H9 (cell line): ENCODE measurements at regions not wholly inside any gene's neighbourhood (a gene's known extent, or its start where the extent isn't known, plus 50 kb on each side); places are given as distances from the start of the nearest gene placed in this dataset.

ENCODE experiments used
- DNase-seq: peaks from one replicate; pipeline ENCODE4 v3.0.0-alpha.2; 2017
- H2AFZ ChIP-seq: one replicate; pipeline ENCODE4 v1.6.1; 2013; ENCODE audit warnings: mild to moderate bottlenecking, low read length, control low read depth, moderate library complexity
- H2AK5ac ChIP-seq: 2 replicates; pipeline ENCODE4 v1.6.1; 2013; ENCODE audit warnings: low read length, control low read depth, mixed read lengths; ENCODE audit not compliant: insufficient read length
- H2BK120ac ChIP-seq: one replicate; pipeline ENCODE4 v1.6.1; 2013; ENCODE audit warnings: low read depth, mild to moderate bottlenecking, low read length, control low read depth, inconsistent platforms; ENCODE audit not compliant: poor library complexity, severe bottlenecking
- H2BK12ac ChIP-seq: 2 replicates; pipeline ENCODE4 v1.6.1; 2013; ENCODE audit warnings: low read length, control low read depth, mixed read lengths, low read depth; ENCODE audit not compliant: insufficient read length
- H2BK15ac ChIP-seq: 2 replicates; pipeline ENCODE4 v1.6.1; 2013; ENCODE audit warnings: low read depth, low read length, control low read depth
- H2BK20ac ChIP-seq: one replicate; pipeline ENCODE4 v1.6.1; 2013; ENCODE audit warnings: low read depth, mild to moderate bottlenecking, low read length, control low read depth, inconsistent platforms; ENCODE audit not compliant: poor library complexity, severe bottlenecking
- H2BK5ac ChIP-seq: 2 replicates; pipeline ENCODE4 v1.6.1; 2013; ENCODE audit warnings: low read length, control low read depth, mixed read lengths; ENCODE audit not compliant: insufficient read length
- H3K14ac ChIP-seq: 2 replicates; pipeline ENCODE4 v1.6.1; 2013; ENCODE audit warnings: low read length, control low read depth; ENCODE audit not compliant: insufficient read depth
- H3K18ac ChIP-seq: 2 replicates; pipeline ENCODE4 v1.6.1; 2013; ENCODE audit warnings: low read depth, mild to moderate bottlenecking, mixed read lengths, low read length, control low read depth; ENCODE audit not compliant: insufficient read length
- H3K23ac ChIP-seq: 2 replicates; pipeline ENCODE4 v1.6.1; 2013; ENCODE audit warnings: low read length, control low read depth, mixed read lengths, low read depth; ENCODE audit not compliant: insufficient read length
- H3K23me2 ChIP-seq: 2 replicates; pipeline ENCODE4 v1.6.1; 2013; ENCODE audit warnings: low read depth, mild to moderate bottlenecking, mixed read lengths, low read length, control low read depth; ENCODE audit not compliant: insufficient read length, poor library complexity, severe bottlenecking
- H3K27ac ChIP-seq: 2 replicates; pipeline ENCODE4 v1.5.1; 2013; ENCODE audit warnings: low read length, control low read depth, mixed read lengths, low read depth; ENCODE audit not compliant: insufficient read length
- H3K27me3 ChIP-seq: 2 replicates; pipeline ENCODE4 v1.6.1; 2013; ENCODE audit warnings: low read length, control low read depth, inconsistent platforms; ENCODE audit not compliant: insufficient read depth
- H3K4ac ChIP-seq: 2 replicates; pipeline ENCODE4 v1.6.1; 2013; ENCODE audit warnings: low read depth, mild to moderate bottlenecking, control low read depth, inconsistent platforms, low read length, moderate library complexity
- H3K4me1 ChIP-seq: 2 replicates; pipeline ENCODE4 v1.6.1; 2013; ENCODE audit warnings: low read length, control low read depth, inconsistent platforms; ENCODE audit not compliant: insufficient read depth
- H3K4me2 ChIP-seq: 2 replicates; pipeline ENCODE4 v1.6.1; 2013; ENCODE audit warnings: low read length, control low read depth, mixed read lengths; ENCODE audit not compliant: insufficient read length, insufficient read depth
- H3K56ac ChIP-seq: 2 replicates; pipeline ENCODE4 v1.6.1; 2013; ENCODE audit warnings: low read depth, mild to moderate bottlenecking, mixed read lengths, low read length, control low read depth; ENCODE audit not compliant: insufficient read length
- H3K79me1 ChIP-seq: 2 replicates; pipeline ENCODE4 v1.6.1; 2013; ENCODE audit warnings: low read depth, mild to moderate bottlenecking, moderate library complexity, low read length, control low read depth, inconsistent platforms; ENCODE audit not compliant: insufficient read depth, poor library complexity, severe bottlenecking
- H3K79me2 ChIP-seq: 2 replicates; pipeline ENCODE4 v1.6.1; 2013; ENCODE audit warnings: low read length, control low read depth, inconsistent platforms; ENCODE audit not compliant: insufficient read depth
- H3K9ac ChIP-seq: 2 replicates; pipeline ENCODE4 v1.6.1; 2013; ENCODE audit warnings: low read length, control low read depth, mixed read lengths; ENCODE audit not compliant: insufficient read length; ENCODE audit errors: extremely low read depth
- H3K9me3 ChIP-seq: one replicate; pipeline ENCODE4 v1.6.1; 2013; ENCODE audit warnings: low read depth, low read length, inconsistent platforms; ENCODE audit not compliant: control insufficient read depth
- H3T11ph ChIP-seq: one replicate; pipeline ENCODE4 v1.6.1; 2013; ENCODE audit warnings: mild to moderate bottlenecking, low read length, control low read depth, inconsistent platforms
- H4K20me1 ChIP-seq: one replicate; pipeline ENCODE4 v1.6.1; 2013; ENCODE audit not compliant: control insufficient read depth, insufficient read length, insufficient read depth
- H4K5ac ChIP-seq: 2 replicates; pipeline ENCODE4 v1.6.1; 2013; ENCODE audit warnings: low read depth, mild to moderate bottlenecking, mixed read lengths, low read length, control low read depth; ENCODE audit not compliant: insufficient read length
- H4K8ac ChIP-seq: replicated peaks from 2 replicates; pipeline ENCODE4 v1.6.1; 2013; ENCODE audit warnings: low read length, control low read depth, mixed read lengths, low read depth; ENCODE audit not compliant: insufficient read length
- H4K91ac ChIP-seq: 2 replicates; pipeline ENCODE4 v1.6.1; 2013; ENCODE audit warnings: low read depth, mild to moderate bottlenecking, moderate library complexity, mixed read lengths, low read length, control low read depth; ENCODE audit not compliant: insufficient read length
- H3K27ac Mint-ChIP-seq, 3 experiments: 2 replicates in 2 of 3; 3 replicates in 1 of 3; pipeline ENCODE4 v1.8.0; 2020 to 2021; ENCODE audit warnings: mixed read lengths in 3 of 3, mild to moderate bottlenecking in 1 of 3, moderate library complexity in 1 of 3
- H3K27me3 Mint-ChIP-seq: 2 replicates; pipeline ENCODE4 v1.8.0; 2021; ENCODE audit warnings: low read depth, mild to moderate bottlenecking, moderate library complexity, mixed read lengths
- H3K36me3 Mint-ChIP-seq, 3 experiments: 2 replicates in 2 of 3; 3 replicates in 1 of 3; pipeline ENCODE4 v1.8.0; 2020 to 2021; ENCODE audit warnings: low read depth in 3 of 3, mixed read lengths in 3 of 3; ENCODE audit not compliant: insufficient read depth in 1 of 3
- H3K4me1 Mint-ChIP-seq, 2 experiments: 2 replicates each; pipeline ENCODE4 v1.8.0; 2020; ENCODE audit warnings: mixed read lengths in 2 of 2
- H3K4me3 Mint-ChIP-seq, 2 experiments: 2 replicates in 1 of 2; 3 replicates in 1 of 2; pipeline ENCODE4 v1.8.0; 2020 to 2021; ENCODE audit warnings: mild to moderate bottlenecking in 2 of 2, mixed read lengths in 2 of 2, moderate library complexity in 1 of 2
- H3K9me3 Mint-ChIP-seq, 2 experiments: 2 replicates in 1 of 2; 3 replicates in 1 of 2; pipeline ENCODE4 v1.8.0; 2020; ENCODE audit warnings: mild to moderate bottlenecking in 2 of 2, mixed read lengths in 2 of 2, moderate library complexity in 1 of 2
- CTCF ChIP-seq: fragments of 200-600 bp; sonication (generic); conservative IDR thresholded peaks from 3 replicates; pipeline ENCODE4 v1.8.0; 2021; ENCODE audit warnings: antibody characterized with exemption, mild to moderate bottlenecking
- WGBS: extraction: QIAGEN DNeasy Blood & Tissue Kit; methylation state at CpG from one replicate; pipeline ENCODE4 v1.1.7; 2013; ENCODE audit warnings: missing lambda C conversion rate, low lambda C conversion rate, mixed read lengths; ENCODE audit not compliant: insufficient read length; ENCODE audit errors: extremely low coverage; 5-methylcytosine and 5-hydroxymethylcytosine counted together

GRCh38 chr3:146814601-146815315 lies 209.6 kb upstream of the PLSCR5 start:
- Histone ChIP-seq H3K4me1 (no peaks in the 10 kb centered on the region), H2BK12ac (no peak overlapping the region), H3K9me3 (no peaks in the 10 kb centered on the region), H3K4ac (no peak overlapping the region), H3K23me2 (no peaks in the 10 kb centered on the region), H2AFZ (no peak overlapping the region), H4K91ac (no peak overlapping the region), H3K4me2 (no peak overlapping the region), H3K79me1 (no peaks in the 10 kb centered on the region), H3K79me2 (no peaks in the 10 kb centered on the region), H4K20me1 (no peaks in the 10 kb centered on the region), H3K27me3 (no peaks in the 10 kb centered on the region), H4K8ac (no peak overlapping the region), H2AK5ac (no peak overlapping the region), H3K23ac (no peak overlapping the region), H3K18ac (no peak overlapping the region), H2BK5ac (no peak overlapping the region), H2BK120ac (no peak overlapping the region), H2BK20ac (no peak overlapping the region), H3K9ac (no peak overlapping the region), H3K14ac (no peak overlapping the region), H3K27ac (no peak overlapping the region), H4K5ac (no peak overlapping the region), H3T11ph (no peak overlapping the region), H2BK15ac (no peak overlapping the region), H3K56ac (no peak overlapping the region)
- no peak for TF ChIP-seq CTCF
- no peaks in the 10 kb centered on the region for H3K27me3 Mint-ChIP-seq
- no peaks in the 10 kb centered on the region; a peak in 1 of 7 replicates for H3K36me3 Mint-ChIP-seq
- WGBS: no CpG with 5 or more reads among the region's 1 CpG
- no peak overlapping the region for H3K4me3 Mint-ChIP-seq
- no peak overlapping the region; a peak in 1 of 7 replicates for H3K27ac Mint-ChIP-seq
- H3K4me1 Mint-ChIP-seq: peaks cover 2 to 3% of the 10 kb centered on the region in 2 experiments; a peak in 3 of 4 replicates
- DNase-seq: no peak
- no peaks in the 10 kb centered on the region for H3K9me3 Mint-ChIP-seq
